ENCODE measurements at regions not wholly inside any gene's neighbourhood (a gene's known extent, or its start where the extent isn't known, plus 50 kb on each side); places are given as distances from the start of the nearest gene placed in this dataset.

DNA sequence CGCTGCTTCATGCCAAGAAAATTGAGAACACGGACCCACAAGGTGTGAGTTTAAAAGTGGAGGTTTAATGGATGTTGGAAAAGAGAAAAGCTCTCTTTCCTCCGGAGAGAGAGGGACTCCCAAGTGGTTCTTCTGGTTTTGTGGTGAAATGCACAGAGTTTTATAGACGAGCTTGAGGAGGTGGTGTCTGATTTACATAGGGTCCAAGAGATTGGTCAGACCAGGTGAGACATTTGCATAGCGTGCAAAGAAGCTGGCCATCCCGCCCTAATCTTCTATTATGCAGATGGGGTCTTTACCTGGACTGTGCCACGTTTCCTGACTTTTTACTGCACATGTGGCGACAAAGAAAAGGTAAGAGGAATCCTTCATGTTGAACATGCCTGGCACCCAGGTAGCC, 236.4 kb upstream of the PCDH9 start:
- Histone ChIP-seq H3K4me3 (ENCODE audit: low read depth in 1 of 3, low read length in 3 of 3) (no peak overlapping the region), H3K4me1 (ENCODE audit: control insufficient read depth in 4 of 4, insufficient read depth in 4 of 4, low read length in 3 of 4) (no peaks in the 10 kb centered on the region), H3K27ac (ENCODE audit: low read depth in 1 of 2, low read length in 2 of 2) (no peak overlapping the region), H3K9ac (ENCODE audit: low read depth in 1 of 2, low read length in 2 of 2) (no peak overlapping the region), H3K36me3 (ENCODE audit: control insufficient read depth in 4 of 4, insufficient read depth in 3 of 4, low read depth in 1 of 4, low read length in 3 of 4) (no peaks in the 10 kb centered on the region), H3K9me3 (ENCODE audit: control insufficient read depth in 4 of 4, low read length in 3 of 4) (peaks cover 0 to 6% (median 3%) of the 10 kb centered on the region in 4 donors), H3K27me3 (ENCODE audit: control insufficient read depth in 4 of 4, insufficient read depth in 4 of 4, low read length in 3 of 4) (no peaks in the 10 kb centered on the region)
- TF ChIP-seq, protein P1, sequence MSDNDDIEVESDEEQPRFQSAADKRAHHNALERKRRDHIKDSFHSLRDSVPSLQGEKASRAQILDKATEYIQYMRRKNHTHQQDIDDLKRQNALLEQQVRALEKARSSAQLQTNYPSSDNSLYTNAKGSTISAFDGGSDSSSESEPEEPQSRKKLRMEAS (IDR thresholded peaks at IDR 0.05), result no peak
- TF ChIP-seq RXRA (IDR thresholded peaks at IDR 0.05), result no peak
- no peak for TF ChIP-seq FOXA1 (IDR thresholded peaks at IDR 0.05)
- TF ChIP-seq, protein P2, sequence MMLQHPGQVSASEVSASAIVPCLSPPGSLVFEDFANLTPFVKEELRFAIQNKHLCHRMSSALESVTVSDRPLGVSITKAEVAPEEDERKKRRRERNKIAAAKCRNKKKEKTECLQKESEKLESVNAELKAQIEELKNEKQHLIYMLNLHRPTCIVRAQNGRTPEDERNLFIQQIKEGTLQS (IDR thresholded peaks at IDR 0.05), result no peak
- TF ChIP-seq, protein P3, sequence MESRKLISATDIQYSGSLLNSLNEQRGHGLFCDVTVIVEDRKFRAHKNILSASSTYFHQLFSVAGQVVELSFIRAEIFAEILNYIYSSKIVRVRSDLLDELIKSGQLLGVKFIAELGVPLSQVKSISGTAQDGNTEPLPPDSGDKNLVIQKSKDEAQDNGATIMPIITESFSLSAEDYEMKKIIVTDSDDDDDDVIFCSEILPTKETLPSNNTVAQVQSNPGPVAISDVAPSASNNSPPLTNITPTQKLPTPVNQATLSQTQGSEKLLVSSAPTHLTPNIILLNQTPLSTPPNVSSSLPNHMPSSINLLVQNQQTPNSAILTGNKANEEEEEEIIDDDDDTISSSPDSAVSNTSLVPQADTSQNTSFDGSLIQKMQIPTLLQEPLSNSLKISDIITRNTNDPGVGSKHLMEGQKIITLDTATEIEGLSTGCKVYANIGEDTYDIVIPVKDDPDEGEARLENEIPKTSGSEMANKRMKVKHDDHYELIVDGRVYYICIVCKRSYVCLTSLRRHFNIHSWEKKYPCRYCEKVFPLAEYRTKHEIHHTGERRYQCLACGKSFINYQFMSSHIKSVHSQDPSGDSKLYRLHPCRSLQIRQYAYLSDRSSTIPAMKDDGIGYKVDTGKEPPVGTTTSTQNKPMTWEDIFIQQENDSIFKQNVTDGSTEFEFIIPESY (IDR thresholded peaks at IDR 0.05), result no peak
- TF ChIP-seq TAF1 (conservative IDR thresholded peaks at IDR 0.05), result no peak
- no peak for TF ChIP-seq EGR1 (IDR thresholded peaks at IDR 0.05; ENCODE audit: low read depth in 2 of 2)
- no peak for TF ChIP-seq JUND (IDR thresholded peaks at IDR 0.05)
- no peak for TF ChIP-seq RAD21 (IDR thresholded peaks at IDR 0.05)
- TF ChIP-seq, protein P4, sequence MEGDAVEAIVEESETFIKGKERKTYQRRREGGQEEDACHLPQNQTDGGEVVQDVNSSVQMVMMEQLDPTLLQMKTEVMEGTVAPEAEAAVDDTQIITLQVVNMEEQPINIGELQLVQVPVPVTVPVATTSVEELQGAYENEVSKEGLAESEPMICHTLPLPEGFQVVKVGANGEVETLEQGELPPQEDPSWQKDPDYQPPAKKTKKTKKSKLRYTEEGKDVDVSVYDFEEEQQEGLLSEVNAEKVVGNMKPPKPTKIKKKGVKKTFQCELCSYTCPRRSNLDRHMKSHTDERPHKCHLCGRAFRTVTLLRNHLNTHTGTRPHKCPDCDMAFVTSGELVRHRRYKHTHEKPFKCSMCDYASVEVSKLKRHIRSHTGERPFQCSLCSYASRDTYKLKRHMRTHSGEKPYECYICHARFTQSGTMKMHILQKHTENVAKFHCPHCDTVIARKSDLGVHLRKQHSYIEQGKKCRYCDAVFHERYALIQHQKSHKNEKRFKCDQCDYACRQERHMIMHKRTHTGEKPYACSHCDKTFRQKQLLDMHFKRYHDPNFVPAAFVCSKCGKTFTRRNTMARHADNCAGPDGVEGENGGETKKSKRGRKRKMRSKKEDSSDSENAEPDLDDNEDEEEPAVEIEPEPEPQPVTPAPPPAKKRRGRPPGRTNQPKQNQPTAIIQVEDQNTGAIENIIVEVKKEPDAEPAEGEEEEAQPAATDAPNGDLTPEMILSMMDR (IDR thresholded peaks at IDR 0.05; ENCODE audit: low read depth, low read length, missing input control), result no peak
- no peak for TF ChIP-seq SP1 (IDR thresholded peaks at IDR 0.05)
- no peak for TF ChIP-seq HNF4G (IDR thresholded peaks at IDR 0.05)
- no peak for TF ChIP-seq HNF4A (conservative IDR thresholded peaks at IDR 0.05)
- no peak for TF ChIP-seq FOXA2 (IDR thresholded peaks at IDR 0.05)
- TF ChIP-seq, protein P5, sequence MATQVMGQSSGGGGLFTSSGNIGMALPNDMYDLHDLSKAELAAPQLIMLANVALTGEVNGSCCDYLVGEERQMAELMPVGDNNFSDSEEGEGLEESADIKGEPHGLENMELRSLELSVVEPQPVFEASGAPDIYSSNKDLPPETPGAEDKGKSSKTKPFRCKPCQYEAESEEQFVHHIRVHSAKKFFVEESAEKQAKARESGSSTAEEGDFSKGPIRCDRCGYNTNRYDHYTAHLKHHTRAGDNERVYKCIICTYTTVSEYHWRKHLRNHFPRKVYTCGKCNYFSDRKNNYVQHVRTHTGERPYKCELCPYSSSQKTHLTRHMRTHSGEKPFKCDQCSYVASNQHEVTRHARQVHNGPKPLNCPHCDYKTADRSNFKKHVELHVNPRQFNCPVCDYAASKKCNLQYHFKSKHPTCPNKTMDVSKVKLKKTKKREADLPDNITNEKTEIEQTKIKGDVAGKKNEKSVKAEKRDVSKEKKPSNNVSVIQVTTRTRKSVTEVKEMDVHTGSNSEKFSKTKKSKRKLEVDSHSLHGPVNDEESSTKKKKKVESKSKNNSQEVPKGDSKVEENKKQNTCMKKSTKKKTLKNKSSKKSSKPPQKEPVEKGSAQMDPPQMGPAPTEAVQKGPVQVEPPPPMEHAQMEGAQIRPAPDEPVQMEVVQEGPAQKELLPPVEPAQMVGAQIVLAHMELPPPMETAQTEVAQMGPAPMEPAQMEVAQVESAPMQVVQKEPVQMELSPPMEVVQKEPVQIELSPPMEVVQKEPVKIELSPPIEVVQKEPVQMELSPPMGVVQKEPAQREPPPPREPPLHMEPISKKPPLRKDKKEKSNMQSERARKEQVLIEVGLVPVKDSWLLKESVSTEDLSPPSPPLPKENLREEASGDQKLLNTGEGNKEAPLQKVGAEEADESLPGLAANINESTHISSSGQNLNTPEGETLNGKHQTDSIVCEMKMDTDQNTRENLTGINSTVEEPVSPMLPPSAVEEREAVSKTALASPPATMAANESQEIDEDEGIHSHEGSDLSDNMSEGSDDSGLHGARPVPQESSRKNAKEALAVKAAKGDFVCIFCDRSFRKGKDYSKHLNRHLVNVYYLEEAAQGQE (IDR thresholded peaks at IDR 0.05), result no peak
- DNase-seq (ENCODE audit: low spot score), result no peak
- WGBS, result 72% methylated on average over 8 of the region's 8 CpGs

DNA sequence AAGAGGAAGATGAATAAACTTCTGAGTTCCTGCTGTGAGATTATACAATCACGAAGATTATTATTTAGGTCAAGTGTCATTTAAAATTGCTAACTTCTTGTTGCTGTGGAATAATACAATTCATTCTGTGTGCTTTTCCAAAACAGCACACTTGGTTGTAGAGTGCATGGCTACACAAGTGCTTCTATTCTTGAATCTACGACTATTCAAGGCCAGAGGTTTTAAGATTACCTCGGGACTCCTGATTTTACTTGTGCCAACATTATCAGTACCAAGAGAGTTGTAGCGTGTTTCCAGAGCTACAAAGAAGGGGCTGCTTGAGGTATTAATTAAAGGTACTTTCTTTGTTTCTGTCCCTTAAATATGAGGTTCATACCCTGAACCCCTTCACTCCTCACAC, 234.0 kb upstream of the PCDH9 start:
- H3K4me3 ChIP-seq (ENCODE audit: low read depth in 1 of 3, low read length in 3 of 3), result no peak overlapping the region
- no peaks in the 10 kb centered on the region for H3K27me3 ChIP-seq (ENCODE audit: control insufficient read depth in 4 of 4, insufficient read depth in 4 of 4, low read length in 3 of 4)
- H3K9me3 ChIP-seq (ENCODE audit: control insufficient read depth in 4 of 4, low read length in 3 of 4), result no peaks in the 10 kb centered on the region
- H3K36me3 ChIP-seq (ENCODE audit: control insufficient read depth in 4 of 4, insufficient read depth in 3 of 4, low read depth in 1 of 4, low read length in 3 of 4), result no peaks in the 10 kb centered on the region
- no peak overlapping the region for H3K27ac ChIP-seq (ENCODE audit: low read depth in 1 of 2, low read length in 2 of 2)
- no peaks in the 10 kb centered on the region for H3K4me1 ChIP-seq (ENCODE audit: control insufficient read depth in 4 of 4, insufficient read depth in 4 of 4, low read length in 3 of 4)
- WGBS, result 58% methylated on average over 4 of the region's 4 CpGs
- TF ChIP-seq FOXA2 (IDR thresholded peaks at IDR 0.05) (no peak), SP1 (IDR thresholded peaks at IDR 0.05) (no peak), JUND (IDR thresholded peaks at IDR 0.05) (no peak)
- TF ChIP-seq, protein P3 (IDR thresholded peaks at IDR 0.05), result no peak
- no peak overlapping the region for H3K9ac ChIP-seq (ENCODE audit: low read depth in 1 of 2, low read length in 2 of 2)
- DNase-seq (ENCODE audit: low spot score), result no peak
